ENCODE measurements at regions not wholly inside any gene's neighbourhood (a gene's known extent, or its start where the extent isn't known, plus 50 kb on each side); places are given as distances from the start of the nearest gene placed in this dataset.
"Not testable (repeated sequence)": the region's sequence is repeated elsewhere in the genome, so short reads cannot be mapped to it uniquely, and the experiment has no call there.

DNA sequence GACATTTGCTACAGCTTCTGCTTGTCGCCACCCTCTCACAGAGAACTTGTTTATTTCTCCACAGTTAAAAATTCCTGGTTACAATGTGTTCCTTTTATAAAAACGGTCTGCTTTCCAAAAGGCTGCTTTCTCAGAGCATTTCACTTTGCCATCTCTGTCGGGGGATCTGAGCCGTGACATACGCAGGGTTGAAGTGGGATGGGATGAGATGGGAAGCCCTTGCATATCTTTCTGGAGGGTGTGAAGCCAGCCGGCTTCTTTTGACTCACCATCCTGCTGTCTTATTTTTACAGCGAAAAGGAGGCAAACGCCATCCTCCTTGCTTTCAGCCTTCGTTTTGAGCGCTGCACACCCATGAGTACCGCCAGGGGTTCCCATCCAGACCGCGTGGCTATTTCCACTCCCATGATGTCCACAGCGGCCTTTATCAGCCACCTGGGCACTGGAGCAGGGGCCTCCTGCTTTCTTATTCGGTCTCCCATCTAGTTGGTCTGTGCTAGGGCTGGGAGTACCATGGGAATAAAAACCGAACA lies 99.8 kb upstream of the GATB start:
- DNase-seq (ENCODE audit: low read depth in 1 of 2, low spot score in 1 of 2): no peak

- no peak for DNase-seq (ENCODE audit: low read depth in 1 of 2, low spot score in 1 of 2)
Observed at GRCh38 chr4:151859641-151860040, 98.8 kb upstream of the GATB start.

- no peak for DNase-seq (ENCODE audit: low read depth in 1 of 2, low spot score in 1 of 2)
Observed at GRCh38 chr4:151858356-151858755, 97.5 kb upstream of the GATB start.

- no peak for DNase-seq (ENCODE audit: low read depth in 1 of 2, low spot score in 1 of 2)
Observed at GRCh38 chr4:151857368-151857767, 96.6 kb upstream of the GATB start.

DNA sequence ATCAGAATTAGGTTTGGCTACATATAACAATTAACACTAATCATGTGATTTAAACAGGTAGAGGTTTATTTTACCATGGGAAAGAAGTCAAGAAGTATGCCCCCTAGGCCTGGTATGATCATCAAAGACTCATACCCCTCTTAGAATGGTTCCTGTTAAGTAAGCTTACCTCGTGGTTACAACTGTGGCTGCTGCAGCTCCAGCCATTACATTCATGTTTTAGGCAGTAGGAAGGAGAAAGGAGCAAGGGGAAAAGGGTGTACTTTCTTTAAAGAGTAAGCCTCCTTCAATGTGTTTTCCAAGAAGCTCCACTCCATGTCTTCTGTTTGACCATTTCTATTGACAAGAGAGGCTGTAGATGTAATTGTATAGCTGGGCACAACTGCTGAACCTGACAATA lies 94.9 kb upstream of the GATB start:
- DNase-seq (ENCODE audit: low read depth in 1 of 2, low spot score in 1 of 2): no peak

GRCh38 chr4:151854731-151855130 lies 93.9 kb upstream of the GATB start:
- DNase-seq (ENCODE audit: low read depth in 1 of 2, low spot score in 1 of 2): no peak

GRCh38 chr4:151853034-151853433 lies 92.2 kb upstream of the GATB start:
- no peak for DNase-seq (ENCODE audit: low read depth in 1 of 2, low spot score in 1 of 2)

DNA sequence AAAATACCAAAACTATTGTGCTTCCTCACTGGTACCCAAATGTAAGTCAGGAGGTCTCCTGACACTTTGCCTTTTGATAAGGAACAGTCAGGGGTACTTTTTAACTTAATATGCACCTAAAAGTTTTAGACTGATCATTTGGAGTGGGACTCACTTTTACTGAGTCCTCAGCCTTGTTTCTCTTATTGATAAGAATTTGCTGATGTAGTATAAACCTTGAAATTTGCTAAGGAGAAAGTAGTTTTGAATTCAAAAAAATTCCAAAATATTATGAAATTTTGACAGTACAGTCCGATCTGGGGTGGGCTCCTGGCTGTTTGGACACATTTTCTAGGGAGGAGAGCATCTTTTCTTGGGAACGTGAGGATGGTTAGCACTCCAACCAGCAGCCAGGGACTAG lies 91.4 kb upstream of the GATB start:
- DNase-seq (ENCODE audit: low read depth in 1 of 2, low spot score in 1 of 2): no peak

DNA sequence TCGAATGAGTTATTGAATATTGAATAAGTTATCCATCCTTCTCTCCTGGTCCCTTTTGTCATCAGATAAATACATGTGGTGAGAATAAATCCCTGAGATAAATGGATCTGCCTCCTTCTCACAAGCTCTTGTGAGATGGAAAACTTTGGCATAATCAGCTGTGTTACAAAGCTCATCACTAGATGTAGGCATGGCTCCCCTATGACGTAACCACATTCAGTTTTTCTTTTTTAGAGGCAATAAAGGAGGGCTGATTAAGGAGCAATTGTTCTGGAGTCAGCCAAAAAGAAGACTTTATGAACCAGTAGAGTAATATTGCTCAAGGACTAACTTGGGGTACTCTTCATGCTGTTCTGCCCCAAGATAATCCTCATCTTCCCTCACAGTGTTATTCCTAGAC lies 90.5 kb upstream of the GATB start:
- DNase-seq (ENCODE audit: low read depth in 1 of 2, low spot score in 1 of 2): no peak

GRCh38 chr4:151850791-151851213 lies 90.0 kb upstream of the GATB start:
- no peak for DNase-seq (ENCODE audit: low read depth in 1 of 2, low spot score in 1 of 2)

GRCh38 chr4:151845551-151845950 lies 84.7 kb upstream of the GATB start:
- DNase-seq (ENCODE audit: low read depth in 1 of 2, low spot score in 1 of 2): not testable (repeated sequence)

DNA sequence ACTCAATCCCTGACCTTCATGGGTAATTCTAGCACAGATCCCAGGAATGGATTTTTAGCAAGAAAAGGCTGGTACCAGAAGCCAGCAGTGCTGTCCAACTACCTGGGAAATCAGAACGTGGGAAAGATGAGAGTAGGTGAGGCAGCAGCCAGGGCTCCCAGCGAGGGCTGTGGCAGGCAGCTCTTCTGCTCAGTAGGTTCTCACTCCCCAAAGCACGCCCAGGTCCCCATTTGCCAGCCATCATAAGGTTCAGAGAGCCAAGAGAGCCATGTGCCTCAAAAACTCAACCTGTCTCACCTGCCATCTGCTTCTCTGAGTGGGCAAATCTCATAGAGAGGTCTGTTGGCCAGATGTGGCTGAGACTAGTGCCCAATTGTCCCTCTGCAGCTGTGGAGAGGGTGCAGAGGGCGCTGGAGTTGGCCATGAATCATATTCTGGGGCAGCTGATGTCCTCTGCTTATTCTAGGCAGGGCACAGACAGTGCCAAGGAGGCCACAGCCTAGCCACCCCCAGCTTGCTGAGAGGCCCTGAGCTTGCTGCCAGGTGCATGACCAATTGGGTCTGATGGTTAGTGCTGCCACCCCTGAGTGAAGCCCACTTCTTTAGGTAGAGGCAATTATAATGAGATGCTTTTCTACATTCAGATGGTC lies 81.7 kb upstream of the GATB start:
- no peak for DNase-seq (ENCODE audit: low read depth in 1 of 2, low spot score in 1 of 2)

DNA sequence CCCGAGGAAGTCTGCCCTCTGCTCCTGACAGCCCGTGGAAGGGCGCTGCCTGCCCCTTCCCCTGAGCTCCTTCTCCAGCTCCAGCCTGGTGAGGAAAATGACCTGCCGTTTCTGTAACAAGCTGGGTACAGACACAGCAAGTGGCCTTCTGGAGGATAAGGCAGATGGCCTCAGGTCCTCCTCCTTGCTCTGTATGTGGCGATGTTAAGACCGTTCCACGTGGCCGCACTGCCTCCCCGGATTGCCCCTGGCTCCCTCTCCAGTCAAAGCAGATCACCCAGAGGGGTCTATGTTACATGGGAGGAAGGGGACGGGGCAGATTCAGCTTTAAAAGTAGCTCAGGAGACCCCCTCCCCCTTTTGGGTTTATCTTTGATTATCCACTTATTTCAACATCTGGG lies 80.3 kb upstream of the GATB start:
- no peak for DNase-seq (ENCODE audit: low read depth in 1 of 2, low spot score in 1 of 2)

- no peak for DNase-seq (ENCODE audit: low read depth in 1 of 2, low spot score in 1 of 2)
Observed at GRCh38 chr4:151835467-151835866, 74.7 kb upstream of the GATB start.

DNA sequence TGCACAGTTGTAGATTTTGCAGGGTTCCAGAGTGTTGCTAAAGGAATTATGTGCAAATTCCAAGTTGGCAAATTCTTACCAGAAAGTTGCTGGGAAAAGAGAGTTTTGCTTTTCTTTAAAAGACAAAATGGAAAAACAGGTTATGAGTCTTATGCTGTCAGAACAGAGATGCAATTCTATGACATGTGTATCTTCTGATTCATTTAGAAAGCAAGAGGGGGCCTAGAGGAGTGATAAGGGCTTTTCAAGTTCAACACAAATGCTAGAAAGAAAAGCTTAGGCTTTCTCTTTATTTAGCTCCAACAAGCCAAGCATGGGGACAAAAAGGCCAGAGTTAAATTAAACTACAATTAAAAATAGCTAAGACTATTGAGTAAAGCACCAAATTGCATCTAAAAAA lies 72.4 kb upstream of the GATB start:
- no peak for DNase-seq (ENCODE audit: low read depth in 1 of 2, low spot score in 1 of 2)

GRCh38 chr4:151831526-151831925 lies 70.7 kb upstream of the GATB start:
- no peak for DNase-seq (ENCODE audit: low read depth in 1 of 2, low spot score in 1 of 2)

DNA sequence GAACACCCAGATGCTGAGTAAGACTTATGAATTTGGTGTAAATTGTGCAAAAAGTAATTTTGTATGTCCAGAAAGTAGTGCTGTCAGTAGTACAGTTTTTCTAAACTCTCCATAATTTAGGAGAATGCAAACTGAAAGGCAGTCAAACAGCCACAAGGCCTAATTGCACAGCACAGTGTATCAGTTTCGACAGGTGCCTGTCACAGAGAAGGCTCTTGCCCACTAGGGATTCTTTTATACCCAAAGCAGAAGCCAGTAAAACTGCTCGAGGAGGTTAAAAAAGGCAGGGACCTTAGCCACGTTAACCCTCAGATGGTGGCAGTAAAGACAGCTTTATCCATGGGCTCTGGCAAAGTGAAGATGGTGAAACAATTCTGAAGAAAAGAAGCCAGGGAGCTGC lies 69.4 kb upstream of the GATB start:
- DNase-seq (ENCODE audit: low read depth in 1 of 2, low spot score in 1 of 2): no peak

- no peak for DNase-seq (ENCODE audit: low read depth in 1 of 2, low spot score in 1 of 2)
Observed at GRCh38 chr4:151829309-151829708, 68.5 kb upstream of the GATB start.

DNA sequence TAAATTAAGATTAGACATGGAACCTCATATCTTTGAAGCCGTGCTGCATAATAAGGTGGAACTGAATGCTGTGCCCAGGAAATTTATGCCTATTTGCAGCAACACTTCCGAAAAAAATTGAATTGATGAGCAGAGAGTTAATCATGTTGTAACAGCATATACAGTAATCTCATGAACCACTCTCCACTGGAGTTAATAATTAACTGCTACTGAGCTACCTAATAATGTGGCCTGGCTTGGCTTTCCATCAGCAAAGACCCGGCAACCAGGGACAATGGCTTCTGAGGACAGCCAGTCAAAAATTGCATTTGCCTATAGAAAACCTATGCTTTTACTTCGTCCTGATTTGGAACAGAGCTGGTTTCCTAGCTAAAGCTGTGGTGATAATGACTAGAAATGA lies 63.8 kb upstream of the GATB start:
- DNase-seq (ENCODE audit: low read depth in 1 of 2, low spot score in 1 of 2): no peak

- DNase-seq (ENCODE audit: low read depth in 1 of 2, low spot score in 1 of 2): no peak
Observed at GRCh38 chr4:151822331-151822730, 61.5 kb upstream of the GATB start.

DNA sequence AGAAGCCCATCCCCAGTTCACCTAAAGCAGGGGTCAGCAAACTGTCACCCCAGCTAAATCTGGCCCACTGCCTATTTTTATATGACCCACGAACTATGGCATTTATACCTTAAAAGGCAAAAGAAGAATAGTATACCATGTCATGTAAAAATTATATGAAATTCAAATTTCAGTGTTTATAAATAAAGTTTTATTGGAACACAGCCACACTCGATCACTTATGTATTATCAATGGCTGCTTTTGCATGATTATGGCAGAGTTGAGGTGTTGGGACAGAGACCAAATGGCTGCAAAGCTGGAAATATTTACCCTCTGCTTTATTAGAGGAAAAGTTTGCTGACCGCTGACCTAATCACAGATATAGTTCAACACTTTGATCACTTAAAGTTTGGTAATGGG lies 59.2 kb upstream of the GATB start:
- DNase-seq (ENCODE audit: low read depth in 1 of 2, low spot score in 1 of 2): no peak

DNA sequence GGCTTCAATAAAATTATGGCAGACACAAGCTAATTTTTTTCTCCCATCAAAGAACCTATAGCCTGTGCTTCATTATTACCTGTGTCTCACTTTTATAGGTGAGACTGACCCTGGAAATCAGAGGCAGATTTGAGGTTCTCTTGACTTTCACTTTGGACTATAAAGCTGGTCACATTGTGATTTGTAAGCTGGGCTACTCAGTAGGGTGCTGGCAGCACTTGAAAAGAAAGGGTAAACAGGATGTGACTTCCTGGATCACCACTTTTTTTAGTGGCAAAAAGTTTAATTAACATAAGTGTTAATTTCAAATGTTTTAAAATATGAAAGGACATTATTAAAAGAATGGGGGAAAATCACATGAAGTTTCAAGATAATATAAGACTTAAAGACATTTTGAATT lies 50.6 kb upstream of the GATB start:
- DNase-seq (ENCODE audit: low read depth in 1 of 2, low spot score in 1 of 2): no peak

All from stimulated activated CD4-positive, alpha-beta T cell treated with anti-CD3 and anti-CD28 coated beads, Interleukin-15, amount 100 ng/mL, for 1 hour (primary cell).